H9 (cell line): ENCODE measurements at regions not wholly inside any gene's neighbourhood (a gene's known extent, or its start where the extent isn't known, plus 50 kb on each side); places are given as distances from the start of the nearest gene placed in this dataset.

ENCODE experiments used
- DNase-seq: peaks from one replicate; pipeline ENCODE4 v3.0.0-alpha.2; 2017
- H2AFZ ChIP-seq: one replicate; pipeline ENCODE4 v1.6.1; 2013; ENCODE audit warnings: mild to moderate bottlenecking, low read length, control low read depth, moderate library complexity
- H2AK5ac ChIP-seq: 2 replicates; pipeline ENCODE4 v1.6.1; 2013; ENCODE audit warnings: low read length, control low read depth, mixed read lengths; ENCODE audit not compliant: insufficient read length
- H2BK120ac ChIP-seq: one replicate; pipeline ENCODE4 v1.6.1; 2013; ENCODE audit warnings: low read depth, mild to moderate bottlenecking, low read length, control low read depth, inconsistent platforms; ENCODE audit not compliant: poor library complexity, severe bottlenecking
- H2BK12ac ChIP-seq: 2 replicates; pipeline ENCODE4 v1.6.1; 2013; ENCODE audit warnings: low read length, control low read depth, mixed read lengths, low read depth; ENCODE audit not compliant: insufficient read length
- H2BK15ac ChIP-seq: 2 replicates; pipeline ENCODE4 v1.6.1; 2013; ENCODE audit warnings: low read depth, low read length, control low read depth
- H2BK20ac ChIP-seq: one replicate; pipeline ENCODE4 v1.6.1; 2013; ENCODE audit warnings: low read depth, mild to moderate bottlenecking, low read length, control low read depth, inconsistent platforms; ENCODE audit not compliant: poor library complexity, severe bottlenecking
- H2BK5ac ChIP-seq: 2 replicates; pipeline ENCODE4 v1.6.1; 2013; ENCODE audit warnings: low read length, control low read depth, mixed read lengths; ENCODE audit not compliant: insufficient read length
- H3K14ac ChIP-seq: 2 replicates; pipeline ENCODE4 v1.6.1; 2013; ENCODE audit warnings: low read length, control low read depth; ENCODE audit not compliant: insufficient read depth
- H3K18ac ChIP-seq: 2 replicates; pipeline ENCODE4 v1.6.1; 2013; ENCODE audit warnings: low read depth, mild to moderate bottlenecking, mixed read lengths, low read length, control low read depth; ENCODE audit not compliant: insufficient read length
- H3K23ac ChIP-seq: 2 replicates; pipeline ENCODE4 v1.6.1; 2013; ENCODE audit warnings: low read length, control low read depth, mixed read lengths, low read depth; ENCODE audit not compliant: insufficient read length
- H3K23me2 ChIP-seq: 2 replicates; pipeline ENCODE4 v1.6.1; 2013; ENCODE audit warnings: low read depth, mild to moderate bottlenecking, mixed read lengths, low read length, control low read depth; ENCODE audit not compliant: insufficient read length, poor library complexity, severe bottlenecking
- H3K27ac ChIP-seq: 2 replicates; pipeline ENCODE4 v1.5.1; 2013; ENCODE audit warnings: low read length, control low read depth, mixed read lengths, low read depth; ENCODE audit not compliant: insufficient read length
- H3K27me3 ChIP-seq: 2 replicates; pipeline ENCODE4 v1.6.1; 2013; ENCODE audit warnings: low read length, control low read depth, inconsistent platforms; ENCODE audit not compliant: insufficient read depth
- H3K4ac ChIP-seq: 2 replicates; pipeline ENCODE4 v1.6.1; 2013; ENCODE audit warnings: low read depth, mild to moderate bottlenecking, control low read depth, inconsistent platforms, low read length, moderate library complexity
- H3K4me1 ChIP-seq: 2 replicates; pipeline ENCODE4 v1.6.1; 2013; ENCODE audit warnings: low read length, control low read depth, inconsistent platforms; ENCODE audit not compliant: insufficient read depth
- H3K4me2 ChIP-seq: 2 replicates; pipeline ENCODE4 v1.6.1; 2013; ENCODE audit warnings: low read length, control low read depth, mixed read lengths; ENCODE audit not compliant: insufficient read length, insufficient read depth
- H3K56ac ChIP-seq: 2 replicates; pipeline ENCODE4 v1.6.1; 2013; ENCODE audit warnings: low read depth, mild to moderate bottlenecking, mixed read lengths, low read length, control low read depth; ENCODE audit not compliant: insufficient read length
- H3K79me1 ChIP-seq: 2 replicates; pipeline ENCODE4 v1.6.1; 2013; ENCODE audit warnings: low read depth, mild to moderate bottlenecking, moderate library complexity, low read length, control low read depth, inconsistent platforms; ENCODE audit not compliant: insufficient read depth, poor library complexity, severe bottlenecking
- H3K79me2 ChIP-seq: 2 replicates; pipeline ENCODE4 v1.6.1; 2013; ENCODE audit warnings: low read length, control low read depth, inconsistent platforms; ENCODE audit not compliant: insufficient read depth
- H3K9ac ChIP-seq: 2 replicates; pipeline ENCODE4 v1.6.1; 2013; ENCODE audit warnings: low read length, control low read depth, mixed read lengths; ENCODE audit not compliant: insufficient read length; ENCODE audit errors: extremely low read depth
- H3K9me3 ChIP-seq: one replicate; pipeline ENCODE4 v1.6.1; 2013; ENCODE audit warnings: low read depth, low read length, inconsistent platforms; ENCODE audit not compliant: control insufficient read depth
- H3T11ph ChIP-seq: one replicate; pipeline ENCODE4 v1.6.1; 2013; ENCODE audit warnings: mild to moderate bottlenecking, low read length, control low read depth, inconsistent platforms
- H4K20me1 ChIP-seq: one replicate; pipeline ENCODE4 v1.6.1; 2013; ENCODE audit not compliant: control insufficient read depth, insufficient read length, insufficient read depth
- H4K5ac ChIP-seq: 2 replicates; pipeline ENCODE4 v1.6.1; 2013; ENCODE audit warnings: low read depth, mild to moderate bottlenecking, mixed read lengths, low read length, control low read depth; ENCODE audit not compliant: insufficient read length
- H4K8ac ChIP-seq: replicated peaks from 2 replicates; pipeline ENCODE4 v1.6.1; 2013; ENCODE audit warnings: low read length, control low read depth, mixed read lengths, low read depth; ENCODE audit not compliant: insufficient read length
- H4K91ac ChIP-seq: 2 replicates; pipeline ENCODE4 v1.6.1; 2013; ENCODE audit warnings: low read depth, mild to moderate bottlenecking, moderate library complexity, mixed read lengths, low read length, control low read depth; ENCODE audit not compliant: insufficient read length
- H3K27ac Mint-ChIP-seq, 3 experiments: 2 replicates in 2 of 3; 3 replicates in 1 of 3; pipeline ENCODE4 v1.8.0; 2020 to 2021; ENCODE audit warnings: mixed read lengths in 3 of 3, mild to moderate bottlenecking in 1 of 3, moderate library complexity in 1 of 3
- H3K27me3 Mint-ChIP-seq: 2 replicates; pipeline ENCODE4 v1.8.0; 2021; ENCODE audit warnings: low read depth, mild to moderate bottlenecking, moderate library complexity, mixed read lengths
- H3K36me3 Mint-ChIP-seq, 3 experiments: 2 replicates in 2 of 3; 3 replicates in 1 of 3; pipeline ENCODE4 v1.8.0; 2020 to 2021; ENCODE audit warnings: low read depth in 3 of 3, mixed read lengths in 3 of 3; ENCODE audit not compliant: insufficient read depth in 1 of 3
- H3K4me1 Mint-ChIP-seq, 2 experiments: 2 replicates each; pipeline ENCODE4 v1.8.0; 2020; ENCODE audit warnings: mixed read lengths in 2 of 2
- H3K4me3 Mint-ChIP-seq, 2 experiments: 2 replicates in 1 of 2; 3 replicates in 1 of 2; pipeline ENCODE4 v1.8.0; 2020 to 2021; ENCODE audit warnings: mild to moderate bottlenecking in 2 of 2, mixed read lengths in 2 of 2, moderate library complexity in 1 of 2
- H3K9me3 Mint-ChIP-seq, 2 experiments: 2 replicates in 1 of 2; 3 replicates in 1 of 2; pipeline ENCODE4 v1.8.0; 2020; ENCODE audit warnings: mild to moderate bottlenecking in 2 of 2, mixed read lengths in 2 of 2, moderate library complexity in 1 of 2
- CTCF ChIP-seq: fragments of 200-600 bp; sonication (generic); conservative IDR thresholded peaks from 3 replicates; pipeline ENCODE4 v1.8.0; 2021; ENCODE audit warnings: antibody characterized with exemption, mild to moderate bottlenecking
- WGBS: extraction: QIAGEN DNeasy Blood & Tissue Kit; methylation state at CpG from one replicate; pipeline ENCODE4 v1.1.7; 2013; ENCODE audit warnings: missing lambda C conversion rate, low lambda C conversion rate, mixed read lengths; ENCODE audit not compliant: insufficient read length; ENCODE audit errors: extremely low coverage; 5-methylcytosine and 5-hydroxymethylcytosine counted together

DNA sequence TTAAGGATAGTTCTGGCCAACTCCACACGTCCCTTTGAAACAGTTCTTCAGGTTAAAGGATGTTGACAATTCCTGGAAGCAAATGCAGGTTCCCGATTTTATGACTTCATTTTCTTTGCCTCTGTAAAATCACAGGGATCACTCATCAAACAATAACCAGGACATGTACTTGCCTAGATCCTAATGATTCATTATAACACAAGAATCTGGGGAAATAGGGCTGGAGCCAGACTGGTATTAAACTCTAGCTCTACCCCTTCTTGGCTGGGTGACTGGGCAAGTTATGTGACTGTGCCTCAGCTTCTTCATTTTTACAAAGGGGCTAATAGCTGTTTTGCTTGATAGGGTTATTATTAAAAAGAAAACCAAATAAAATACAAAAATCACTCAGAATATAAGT lies 56.0 kb upstream of the KCND2 start:
- H3K9ac ChIP-seq, result no peak overlapping the region
- H3K18ac ChIP-seq, result no peak overlapping the region
- no peaks in the 10 kb centered on the region for H3K79me1 ChIP-seq
- H2AK5ac ChIP-seq, result no peak overlapping the region
- H3K27ac Mint-ChIP-seq, result no peak overlapping the region
- 0 out of 7 replicates have a peak, but pooled peaks cover 0 to 3% (median 0%) of the 10 kb centered on the region in 3 experiments for H3K36me3 Mint-ChIP-seq
- H2AFZ ChIP-seq, result no peak overlapping the region
- no peaks in the 10 kb centered on the region for H3K9me3 ChIP-seq
- H3K27ac ChIP-seq, result no peak overlapping the region
- no peak overlapping the region for H3K4me2 ChIP-seq
- H3K23ac ChIP-seq, result no peak overlapping the region
- H3K56ac ChIP-seq, result no peak overlapping the region
- H4K8ac ChIP-seq, result no peak overlapping the region
- H4K5ac ChIP-seq, result no peak overlapping the region
- no peaks in the 10 kb centered on the region for H3K79me2 ChIP-seq
- WGBS, result no CpG with 5 or more reads among the region's 2 CpGs
- H3K27me3 ChIP-seq, result no peaks in the 10 kb centered on the region
- H3K9me3 Mint-ChIP-seq, result peaks cover under 1 to 2% of the 10 kb centered on the region in 2 experiments; a peak in 2 of 5 replicates
- no peaks in the 10 kb centered on the region for H3K27me3 Mint-ChIP-seq
- H2BK20ac ChIP-seq, result no peak overlapping the region
- no peak for TF ChIP-seq CTCF
- H4K20me1 ChIP-seq, result no peaks in the 10 kb centered on the region
- H3K4me3 Mint-ChIP-seq, result no peak overlapping the region
- no peak for DNase-seq
- no peak overlapping the region for H3K4ac ChIP-seq
- no peak overlapping the region for H3T11ph ChIP-seq
- no peaks in the 10 kb centered on the region for H3K4me1 ChIP-seq
- no peak overlapping the region for H4K91ac ChIP-seq
- no peak overlapping the region for H3K14ac ChIP-seq
- H2BK15ac ChIP-seq, result no peak overlapping the region
- no peak overlapping the region for H2BK5ac ChIP-seq
- H2BK120ac ChIP-seq, result no peak overlapping the region
- H3K4me1 Mint-ChIP-seq, result no peaks in the 10 kb centered on the region
- no peak overlapping the region for H2BK12ac ChIP-seq
- no peaks in the 10 kb centered on the region for H3K23me2 ChIP-seq
